ENCODE measurements at regions not wholly inside any gene's neighbourhood (a gene's known extent, or its start where the extent isn't known, plus 50 kb on each side); places are given as distances from the start of the nearest gene placed in this dataset.
"Not testable (repeated sequence)": the region's sequence is repeated elsewhere in the genome, so short reads cannot be mapped to it uniquely, and the experiment has no call there.

- TF ChIP-seq CTCF (conservative IDR thresholded peaks at IDR 0.05); ZFX (IDR thresholded peaks at IDR 0.05): not testable (repeated sequence)
These were observed 232.5 kb downstream of the TUSC1 start for GRCh38 chr9:25445721-25446120.

Measured in C4-2B (cell line).